ENCODE measurements at regions not wholly inside any gene's neighbourhood (a gene's known extent, or its start where the extent isn't known, plus 50 kb on each side); places are given as distances from the start of the nearest gene placed in this dataset.
"Not testable (repeated sequence)": the region's sequence is repeated elsewhere in the genome, so short reads cannot be mapped to it uniquely, and the experiment has no call there.

GRCh38 chr9:31372799-31373587 is 1011.5 kb upstream of the ACO1 start:
- Mint-ChIP-seq H3K27ac (no peak overlapping the region), H3K9me3 (no peaks in the 10 kb centered on the region), H3K36me3 (peaks cover 2% of the 10 kb centered on the region), H3K4me3 (no peak overlapping the region), H3K27me3 (no peaks in the 10 kb centered on the region), H3K4me1 (peaks cover 0 to 1% (median 0%) of the 10 kb centered on the region in 3 donors)

GRCh38 chr9:31377358-31377757 is 1007.1 kb upstream of the ACO1 start:
- Mint-ChIP-seq H3K4me3 (no peak overlapping the region), H3K27me3 (no peaks in the 10 kb centered on the region), H3K4me1 (no peaks in the 10 kb centered on the region), H3K9me3 (no peaks in the 10 kb centered on the region), H3K36me3 (peaks cover 2% of the 10 kb centered on the region), H3K27ac (no peak overlapping the region)

GRCh38 chr9:31388660-31389059 is 995.8 kb upstream of the ACO1 start:
- H3K4me3 Mint-ChIP-seq = no peak overlapping the region
- no peaks in the 10 kb centered on the region for H3K9me3 Mint-ChIP-seq
- no peaks in the 10 kb centered on the region for H3K36me3 Mint-ChIP-seq
- peaks cover 0 to 14% (median 5%) of the 10 kb centered on the region in 3 donors for H3K4me1 Mint-ChIP-seq
- H3K27me3 Mint-ChIP-seq = no peaks in the 10 kb centered on the region
- H3K27ac Mint-ChIP-seq = no peak overlapping the region

- Mint-ChIP-seq H3K4me1 (peaks cover 0 to 17% (median 5%) of the 10 kb centered on the region in 3 donors), H3K9me3 (no peaks in the 10 kb centered on the region), H3K27ac (no peak overlapping the region), H3K36me3 (no peaks in the 10 kb centered on the region), H3K27me3 (no peaks in the 10 kb centered on the region), H3K4me3 (no peak overlapping the region)
Measured at GRCh38 chr9:31389075-31389474, 995.4 kb upstream of the ACO1 start.

GRCh38 chr9:31390403-31391025 is 993.9 kb upstream of the ACO1 start:
- Mint-ChIP-seq H3K4me1 (peaks cover 0 to 17% (median 5%) of the 10 kb centered on the region in 3 donors), H3K27me3 (no peaks in the 10 kb centered on the region), H3K36me3 (no peaks in the 10 kb centered on the region), H3K27ac (no peak overlapping the region), H3K9me3 (no peaks in the 10 kb centered on the region), H3K4me3 (no peak overlapping the region)

- Mint-ChIP-seq H3K4me1 (peaks cover 0 to 17% (median 5%) of the 10 kb centered on the region in 3 donors), H3K4me3 (no peak overlapping the region), H3K9me3 (peaks cover 0 to 3% (median 0%) of the 10 kb centered on the region in 3 donors), H3K27me3 (no peaks in the 10 kb centered on the region), H3K27ac (no peak overlapping the region), H3K36me3 (no peaks in the 10 kb centered on the region)
Measured at GRCh38 chr9:31393240-31393639, 991.2 kb upstream of the ACO1 start.

- peaks cover 0 to 3% (median 0%) of the 10 kb centered on the region in 3 donors for H3K9me3 Mint-ChIP-seq
- peaks cover 0 to 17% (median 5%) of the 10 kb centered on the region in 3 donors for H3K4me1 Mint-ChIP-seq
- H3K27ac Mint-ChIP-seq = no peak overlapping the region
- H3K27me3 Mint-ChIP-seq = no peaks in the 10 kb centered on the region
- H3K36me3 Mint-ChIP-seq = no peaks in the 10 kb centered on the region
- no peak overlapping the region for H3K4me3 Mint-ChIP-seq
Measured at GRCh38 chr9:31394015-31394473, 990.4 kb upstream of the ACO1 start.

- no peak overlapping the region for H3K4me3 Mint-ChIP-seq
Measured at GRCh38 chr9:31412081-31412480, 972.4 kb upstream of the ACO1 start.

GRCh38 chr9:31415164-31415563 is 969.3 kb upstream of the ACO1 start:
- Mint-ChIP-seq H3K27ac (no peak overlapping the region), H3K36me3 (no peaks in the 10 kb centered on the region), H3K27me3 (peaks cover 1% of the 10 kb centered on the region), H3K9me3 (peaks cover 0 to 5% (median 0%) of the 10 kb centered on the region in 3 donors), H3K4me3 (no peak overlapping the region), H3K4me1 (no peaks in the 10 kb centered on the region)

More at GRCh38 chr9:31412081-31412480, 972.4 kb upstream of the ACO1 start:
- Mint-ChIP-seq H3K27ac (no peak overlapping the region), H3K9me3 (no peaks in the 10 kb centered on the region), H3K4me1 (no peaks in the 10 kb centered on the region), H3K27me3 (peaks cover 4% of the 10 kb centered on the region), H3K36me3 (no peaks in the 10 kb centered on the region)

- Mint-ChIP-seq H3K36me3 (no peaks in the 10 kb centered on the region), H3K27ac (no peak overlapping the region), H3K27me3 (peaks cover 1% of the 10 kb centered on the region), H3K4me3 (no peak overlapping the region), H3K9me3 (peaks cover 0 to 5% (median 0%) of the 10 kb centered on the region in 3 donors), H3K4me1 (no peaks in the 10 kb centered on the region)
Measured at GRCh38 chr9:31418419-31418818, 966.0 kb upstream of the ACO1 start.

- not testable (repeated sequence) for H3K9me3 Mint-ChIP-seq, H3K27me3 Mint-ChIP-seq, H3K36me3 Mint-ChIP-seq, H3K4me3 Mint-ChIP-seq
- H3K4me1 Mint-ChIP-seq = peaks cover 4 to 16% (median 13%) of the 10 kb centered on the region in 3 donors
- peak overlapping the region in 1 of 3 donors; percentile 84 for H3K27ac Mint-ChIP-seq
Measured at GRCh38 chr9:31443630-31444457, 940.6 kb upstream of the ACO1 start.

- Mint-ChIP-seq H3K36me3 (no peaks in the 10 kb centered on the region), H3K4me3 (no peak overlapping the region), H3K4me1 (peaks cover 4 to 16% (median 13%) of the 10 kb centered on the region in 3 donors), H3K9me3 (no peaks in the 10 kb centered on the region), H3K27ac (peak overlapping the region in 2 of 3 donors; percentile 30 to 82), H3K27me3 (no peaks in the 10 kb centered on the region)
Measured at GRCh38 chr9:31445357-31445756, 939.1 kb upstream of the ACO1 start.

- H3K27ac Mint-ChIP-seq = peak overlapping the region; percentile 2 to 82 (median 73)
Measured at GRCh38 chr9:31445960-31446359, 938.5 kb upstream of the ACO1 start.

GRCh38 chr9:31467075-31467474 is 917.4 kb upstream of the ACO1 start:
- Mint-ChIP-seq H3K36me3 (no peaks in the 10 kb centered on the region), H3K4me1 (no peaks in the 10 kb centered on the region), H3K9me3 (peaks cover 0 to 4% (median 1%) of the 10 kb centered on the region in 3 donors), H3K27ac (no peak overlapping the region), H3K27me3 (peaks cover 1% of the 10 kb centered on the region), H3K4me3 (no peak overlapping the region)

More at GRCh38 chr9:31445960-31446359, 938.5 kb upstream of the ACO1 start:
- H3K9me3 Mint-ChIP-seq = no peaks in the 10 kb centered on the region
- no peaks in the 10 kb centered on the region for H3K27me3 Mint-ChIP-seq
- no peaks in the 10 kb centered on the region for H3K36me3 Mint-ChIP-seq
- peak overlapping the region in 1 of 4 donors; percentile 46 for H3K4me3 Mint-ChIP-seq
- peaks cover 4 to 16% (median 13%) of the 10 kb centered on the region in 3 donors for H3K4me1 Mint-ChIP-seq

GRCh38 chr9:31470051-31470450 is 914.4 kb upstream of the ACO1 start:
- Mint-ChIP-seq H3K9me3 (peaks cover 0 to 4% (median 1%) of the 10 kb centered on the region in 3 donors), H3K27ac (no peak overlapping the region), H3K4me3 (no peak overlapping the region), H3K27me3 (no peaks in the 10 kb centered on the region), H3K36me3 (peaks cover 1% of the 10 kb centered on the region), H3K4me1 (no peaks in the 10 kb centered on the region)

Measured in IgD-negative memory B cell (primary cell).